ENCODE measurements at regions not wholly inside any gene's neighbourhood (a gene's known extent, or its start where the extent isn't known, plus 50 kb on each side); places are given as distances from the start of the nearest gene placed in this dataset.
A peak's percentile ranks its signal among the peaks of the same experiment; 100 is the strongest.

DNA sequence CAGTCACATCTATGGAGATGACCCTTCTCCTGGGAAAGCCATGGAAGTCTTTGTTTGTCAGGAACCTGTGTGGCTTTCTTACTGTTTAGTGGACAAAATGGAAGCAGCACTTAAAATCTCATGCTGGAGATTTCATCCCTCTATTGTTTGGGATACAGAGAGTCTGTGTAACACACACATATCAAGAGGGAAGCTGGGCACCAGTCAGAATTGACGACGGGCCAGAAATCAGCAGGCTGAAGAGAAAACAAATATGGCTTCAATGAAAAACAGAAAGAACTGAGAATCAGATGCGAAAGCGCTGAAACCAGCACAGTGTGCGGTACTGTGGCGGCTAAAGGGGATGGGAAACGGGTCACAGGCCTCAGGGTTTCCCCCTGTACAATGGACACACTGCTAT lies 72.2 kb upstream of the WASF3 start:
- no peaks in the 10 kb centered on the region for H3K36me3 ChIP-seq (replicated peaks in 1 of 2; ENCODE audit: control insufficient read depth in 1 of 2, insufficient read depth in 2 of 2, low read length in 1 of 2)
- H3K9me3 ChIP-seq: no peaks in the 10 kb centered on the region
- no peaks in the 10 kb centered on the region for H3K79me2 ChIP-seq (ENCODE audit: insufficient read depth)
- no peaks in the 10 kb centered on the region for H3K9me2 ChIP-seq
- TF ChIP-seq, protein P1, sequence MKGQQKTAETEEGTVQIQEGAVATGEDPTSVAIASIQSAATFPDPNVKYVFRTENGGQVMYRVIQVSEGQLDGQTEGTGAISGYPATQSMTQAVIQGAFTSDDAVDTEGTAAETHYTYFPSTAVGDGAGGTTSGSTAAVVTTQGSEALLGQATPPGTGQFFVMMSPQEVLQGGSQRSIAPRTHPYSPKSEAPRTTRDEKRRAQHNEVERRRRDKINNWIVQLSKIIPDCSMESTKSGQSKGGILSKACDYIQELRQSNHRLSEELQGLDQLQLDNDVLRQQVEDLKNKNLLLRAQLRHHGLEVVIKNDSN (IDR thresholded peaks at IDR 0.05; ENCODE audit: borderline replicate concordance, low read depth): no peak
- no peak for TF ChIP-seq YY1 (IDR thresholded peaks at IDR 0.05; ENCODE audit: low read depth)
- no peak for TF ChIP-seq NRF1 (IDR thresholded peaks at IDR 0.05; ENCODE audit: low read depth, low read length)
- POLR2A ChIA-PET: no interaction called here
- no peak overlapping the region for H2AFZ ChIP-seq (ENCODE audit: low read depth)
- no peaks in the 10 kb centered on the region for H3K27me3 ChIP-seq (ENCODE audit: insufficient read depth)
- H3K4me3 ChIP-seq (ENCODE audit: low read depth in 2 of 2, low read length in 1 of 2): no peak overlapping the region
- no peaks in the 10 kb centered on the region for H4K20me1 ChIP-seq (ENCODE audit: insufficient read depth)
- WGBS (ENCODE audit: low lambda C conversion rate): 83% methylated on average over 7 of the region's 7 CpGs
- CTCF ChIA-PET: interaction anchor here (0.7 to 5.8 kb wide), 3 partner anchors 10 to 298 kb away, joined by 3 to 36 read pairs (median 3); no protein-coding TSS in a partner anchor
- no peak overlapping the region for H3K27ac ChIP-seq (ENCODE audit: low read depth in 2 of 2, low read length in 1 of 2)
- H3K9ac ChIP-seq: no peak overlapping the region
- H3K4me1 ChIP-seq (ENCODE audit: control insufficient read depth in 1 of 2, insufficient read depth in 2 of 2, low read depth in 1 of 2, low read length in 1 of 2): peaks cover 0 to 2% of the 10 kb centered on the region in 2 experiments; a peak in 1 of 4 replicates
- no peak for DNase-seq
- H3K4me2 ChIP-seq: no peak overlapping the region
- no peaks in the 10 kb centered on the region for H3F3A ChIP-seq (replicated peaks; ENCODE audit: insufficient read depth)

DNA sequence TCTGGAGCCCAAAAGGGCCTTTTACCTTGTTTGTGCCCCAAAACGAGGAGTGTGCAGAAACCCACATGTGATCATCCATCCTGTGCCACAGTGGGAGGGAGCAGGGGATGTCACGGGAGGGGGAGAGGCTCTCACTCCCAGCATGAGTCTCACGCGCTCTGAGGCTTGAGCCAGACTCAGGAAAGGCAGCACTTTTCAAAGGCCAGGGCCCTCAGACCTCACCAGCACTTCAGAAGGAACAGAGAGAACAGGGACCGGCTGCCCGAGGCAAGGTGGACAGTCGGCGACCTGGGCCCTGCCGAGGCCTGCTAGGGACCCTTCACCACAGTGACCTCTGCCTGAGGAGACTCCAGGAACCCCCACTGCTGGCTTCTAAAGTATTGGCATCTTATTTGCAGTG lies 71.7 kb upstream of the WASF3 start:
- 0 out of 2 replicates have a peak overlapping the region, but pooled peaks have one; percentile 56 for H2AFZ ChIP-seq (ENCODE audit: low read depth)
- H4K20me1 ChIP-seq (ENCODE audit: insufficient read depth): no peaks in the 10 kb centered on the region
- no peaks in the 10 kb centered on the region for H3F3A ChIP-seq (replicated peaks; ENCODE audit: insufficient read depth)
- 77% methylated on average over 9 of the region's 9 CpGs for WGBS (ENCODE audit: low lambda C conversion rate)
- POLR2A ChIA-PET: no interaction called here
- CTCF ChIA-PET: interaction anchor here (0.8 to 5.8 kb wide), 4 partner anchors 11 to 300 kb away, joined by 3 to 36 read pairs (median 18); no protein-coding TSS in a partner anchor
- H3K36me3 ChIP-seq (replicated peaks in 1 of 2; ENCODE audit: control insufficient read depth in 1 of 2, insufficient read depth in 2 of 2, low read length in 1 of 2): no peaks in the 10 kb centered on the region
- H3K27ac ChIP-seq (ENCODE audit: low read depth in 2 of 2, low read length in 1 of 2): no peak overlapping the region
- H3K4me1 ChIP-seq (ENCODE audit: control insufficient read depth in 1 of 2, insufficient read depth in 2 of 2, low read depth in 1 of 2, low read length in 1 of 2): peaks cover 0 to 2% of the 10 kb centered on the region in 2 experiments; a peak in 1 of 4 replicates
- H3K4me2 ChIP-seq: no peak overlapping the region
- TF ChIP-seq TAF1 (IDR thresholded peaks at IDR 0.05; ENCODE audit: borderline replicate concordance, low read depth, low read length) (no peak), RCOR1 (IDR thresholded peaks at IDR 0.05; ENCODE audit: low read length) (no peak), SIN3A (IDR thresholded peaks at IDR 0.05; ENCODE audit: borderline replicate concordance, low read depth, low read length) (no peak), YY1 (IDR thresholded peaks at IDR 0.05; ENCODE audit: low read depth) (no peak), RXRA (IDR thresholded peaks at IDR 0.05; ENCODE audit: borderline replicate concordance, low read depth) (no peak), ELF1 (IDR thresholded peaks at IDR 0.05) (no peak), FOSL2 (IDR thresholded peaks at IDR 0.05; ENCODE audit: borderline replicate concordance, low read depth) (no peak), SMC3 (IDR thresholded peaks at IDR 0.05; ENCODE audit: low read depth, low read length) (no peak), NFIC (IDR thresholded peaks at IDR 0.05; ENCODE audit: borderline replicate concordance) (no peak), GATA2 (CRISPR knock-in tag; IDR thresholded peaks at IDR 0.05) (no peak), MEF2A (IDR thresholded peaks at IDR 0.05; ENCODE audit: borderline replicate concordance, low read depth) (no peak), POLR2AphosphoS5 (IDR thresholded peaks at IDR 0.05; ENCODE audit: low read depth, low read length) (no peak), MXI1 (IDR thresholded peaks at IDR 0.05; ENCODE audit: low read depth, low read length) (no peak), GABPA (IDR thresholded peaks at IDR 0.05; ENCODE audit: low read depth) (no peak)
- TF ChIP-seq, protein P1 (IDR thresholded peaks at IDR 0.05; ENCODE audit: borderline replicate concordance, low read depth): no peak
- TF ChIP-seq, protein P2, sequence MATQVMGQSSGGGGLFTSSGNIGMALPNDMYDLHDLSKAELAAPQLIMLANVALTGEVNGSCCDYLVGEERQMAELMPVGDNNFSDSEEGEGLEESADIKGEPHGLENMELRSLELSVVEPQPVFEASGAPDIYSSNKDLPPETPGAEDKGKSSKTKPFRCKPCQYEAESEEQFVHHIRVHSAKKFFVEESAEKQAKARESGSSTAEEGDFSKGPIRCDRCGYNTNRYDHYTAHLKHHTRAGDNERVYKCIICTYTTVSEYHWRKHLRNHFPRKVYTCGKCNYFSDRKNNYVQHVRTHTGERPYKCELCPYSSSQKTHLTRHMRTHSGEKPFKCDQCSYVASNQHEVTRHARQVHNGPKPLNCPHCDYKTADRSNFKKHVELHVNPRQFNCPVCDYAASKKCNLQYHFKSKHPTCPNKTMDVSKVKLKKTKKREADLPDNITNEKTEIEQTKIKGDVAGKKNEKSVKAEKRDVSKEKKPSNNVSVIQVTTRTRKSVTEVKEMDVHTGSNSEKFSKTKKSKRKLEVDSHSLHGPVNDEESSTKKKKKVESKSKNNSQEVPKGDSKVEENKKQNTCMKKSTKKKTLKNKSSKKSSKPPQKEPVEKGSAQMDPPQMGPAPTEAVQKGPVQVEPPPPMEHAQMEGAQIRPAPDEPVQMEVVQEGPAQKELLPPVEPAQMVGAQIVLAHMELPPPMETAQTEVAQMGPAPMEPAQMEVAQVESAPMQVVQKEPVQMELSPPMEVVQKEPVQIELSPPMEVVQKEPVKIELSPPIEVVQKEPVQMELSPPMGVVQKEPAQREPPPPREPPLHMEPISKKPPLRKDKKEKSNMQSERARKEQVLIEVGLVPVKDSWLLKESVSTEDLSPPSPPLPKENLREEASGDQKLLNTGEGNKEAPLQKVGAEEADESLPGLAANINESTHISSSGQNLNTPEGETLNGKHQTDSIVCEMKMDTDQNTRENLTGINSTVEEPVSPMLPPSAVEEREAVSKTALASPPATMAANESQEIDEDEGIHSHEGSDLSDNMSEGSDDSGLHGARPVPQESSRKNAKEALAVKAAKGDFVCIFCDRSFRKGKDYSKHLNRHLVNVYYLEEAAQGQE (IDR thresholded peaks at IDR 0.05; ENCODE audit: low read depth, low read length): no peak
- TF ChIP-seq, protein P3, sequence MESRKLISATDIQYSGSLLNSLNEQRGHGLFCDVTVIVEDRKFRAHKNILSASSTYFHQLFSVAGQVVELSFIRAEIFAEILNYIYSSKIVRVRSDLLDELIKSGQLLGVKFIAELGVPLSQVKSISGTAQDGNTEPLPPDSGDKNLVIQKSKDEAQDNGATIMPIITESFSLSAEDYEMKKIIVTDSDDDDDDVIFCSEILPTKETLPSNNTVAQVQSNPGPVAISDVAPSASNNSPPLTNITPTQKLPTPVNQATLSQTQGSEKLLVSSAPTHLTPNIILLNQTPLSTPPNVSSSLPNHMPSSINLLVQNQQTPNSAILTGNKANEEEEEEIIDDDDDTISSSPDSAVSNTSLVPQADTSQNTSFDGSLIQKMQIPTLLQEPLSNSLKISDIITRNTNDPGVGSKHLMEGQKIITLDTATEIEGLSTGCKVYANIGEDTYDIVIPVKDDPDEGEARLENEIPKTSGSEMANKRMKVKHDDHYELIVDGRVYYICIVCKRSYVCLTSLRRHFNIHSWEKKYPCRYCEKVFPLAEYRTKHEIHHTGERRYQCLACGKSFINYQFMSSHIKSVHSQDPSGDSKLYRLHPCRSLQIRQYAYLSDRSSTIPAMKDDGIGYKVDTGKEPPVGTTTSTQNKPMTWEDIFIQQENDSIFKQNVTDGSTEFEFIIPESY (IDR thresholded peaks at IDR 0.05; ENCODE audit: borderline replicate concordance, low read depth): no peak
- TF ChIP-seq, protein P4, sequence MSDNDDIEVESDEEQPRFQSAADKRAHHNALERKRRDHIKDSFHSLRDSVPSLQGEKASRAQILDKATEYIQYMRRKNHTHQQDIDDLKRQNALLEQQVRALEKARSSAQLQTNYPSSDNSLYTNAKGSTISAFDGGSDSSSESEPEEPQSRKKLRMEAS (IDR thresholded peaks at IDR 0.05; ENCODE audit: low read depth): no peak
- TF ChIP-seq, protein P5, sequence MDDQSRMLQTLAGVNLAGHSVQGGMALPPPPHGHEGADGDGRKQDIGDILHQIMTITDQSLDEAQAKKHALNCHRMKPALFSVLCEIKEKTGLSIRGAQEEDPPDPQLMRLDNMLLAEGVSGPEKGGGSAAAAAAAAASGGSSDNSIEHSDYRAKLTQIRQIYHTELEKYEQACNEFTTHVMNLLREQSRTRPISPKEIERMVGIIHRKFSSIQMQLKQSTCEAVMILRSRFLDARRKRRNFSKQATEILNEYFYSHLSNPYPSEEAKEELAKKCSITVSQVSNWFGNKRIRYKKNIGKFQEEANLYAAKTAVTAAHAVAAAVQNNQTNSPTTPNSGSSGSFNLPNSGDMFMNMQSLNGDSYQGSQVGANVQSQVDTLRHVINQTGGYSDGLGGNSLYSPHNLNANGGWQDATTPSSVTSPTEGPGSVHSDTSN (IDR thresholded peaks at IDR 0.05): no peak
- H3K4me3 ChIP-seq (ENCODE audit: low read depth in 2 of 2, low read length in 1 of 2): no peak overlapping the region
- no peak overlapping the region for H3K9ac ChIP-seq
- DNase-seq: no peak
- no peaks in the 10 kb centered on the region for H3K9me2 ChIP-seq
- no peaks in the 10 kb centered on the region for H3K79me2 ChIP-seq (ENCODE audit: insufficient read depth)
- no peaks in the 10 kb centered on the region for H3K27me3 ChIP-seq (ENCODE audit: insufficient read depth)
- H3K9me3 ChIP-seq: no peaks in the 10 kb centered on the region

Data from SK-N-SH (cell line).